Transverse colon (tissue), 4 donors: ENCODE measurements at regions not wholly inside any gene's neighbourhood (a gene's known extent, or its start where the extent isn't known, plus 50 kb on each side); places are given as distances from the start of the nearest gene placed in this dataset.

Experiments
- DNase-seq: peaks from one replicate; pipeline ENCODE4 v3.0.0-alpha.2; 2019
- H3K27ac ChIP-seq, 4 donors: fragments of 200-600 bp; sonication (generic); 2 replicates each; pipeline ENCODE4 v1.5.1; 2016 to 2018; ENCODE audit warnings: inconsistent platforms in 4 of 4
- H3K27me3 ChIP-seq: fragments of 200-600 bp; sonication (generic); 2 replicates; pipeline ENCODE4 v1.5.1; 2017; ENCODE audit warnings: inconsistent platforms
- H3K36me3 ChIP-seq, 4 donors: fragments of 200-600 bp; sonication (generic); 2 replicates each; pipeline ENCODE4 v1.5.1; 2017 to 2019; ENCODE audit warnings: inconsistent platforms in 4 of 4
- H3K4me1 ChIP-seq, 4 donors: fragments of 200-600 bp; sonication (generic); 2 replicates each; pipeline ENCODE4 v1.5.1; 2017 to 2020; ENCODE audit warnings: inconsistent platforms in 4 of 4
- H3K4me3 ChIP-seq, 4 donors: fragments of 200-600 bp; sonication (generic); 1 replicate in 1 of 4; 2 replicates in 3 of 4; pipeline versions ENCODE4 v1.5.1 to v1.6.1; 2017 to 2019; ENCODE audit warnings: inconsistent platforms in 4 of 4
- H3K9me3 ChIP-seq, 2 donors: fragments of 200-600 bp; sonication (generic); 2 replicates each; pipeline ENCODE4 v1.5.1; 2017 to 2019; ENCODE audit warnings: inconsistent platforms in 2 of 2
- EP300 ChIP-seq: sonication (generic); formaldehyde crosslinking; IDR thresholded peaks from one replicate; pipeline ENCODE4 v1.6.1; 2017; ENCODE audit warnings: antibody characterized with exemption, low read depth
- POLR2A ChIP-seq: fragments of 450-650 bp; IDR thresholded peaks from one replicate; pipeline ENCODE4 v1.6.1; 2016; ENCODE audit warnings: antibody characterized with exemption, mild to moderate bottlenecking, moderate library complexity
- POLR2AphosphoS5 ChIP-seq, 3 donors: sonication (generic); formaldehyde crosslinking; IDR thresholded peaks; one replicate each; pipeline ENCODE4 v1.6.1; 2016; ENCODE audit warnings: antibody characterized with exemption in 3 of 3
- WGBS, 2 donors: methylation state at CpG; one replicate each; pipeline ENCODE4 v1.1.5; 2018; ENCODE audit warnings: low coverage in 1 of 2; 5-methylcytosine and 5-hydroxymethylcytosine counted together
- in situ Hi-C, 4 donors: fragments of 200-750 bp; cut with MboI; loops; one replicate each; pipeline versions ENCODE4 v1.15.0 to v1.15.1; 2017; ENCODE audit warnings: low sequenced_read_pairs in 3 of 4, low pct_ligation_motif_present in 1 of 4, low pct_unique_long_range_greater_than_20kb in 1 of 4
- intact Hi-C: fragments of 100-400 bp; cut with DNase I; formaldehyde crosslinking; loops from one replicate; pipeline ENCODE4 v1.15.1; 2023; ENCODE audit warnings: low total_unique reads
- TF ChIP-seq, protein P1 (sequence below), 5 experiments: fragments of 200-600 bp in 3 of 5; fragments of 450-650 bp in 2 of 5; sonication (generic) in 3 of 5; IDR thresholded peaks; 1 replicate in 2 of 5; 2 replicates in 3 of 5; pipeline ENCODE4 v1.5.1; 2016 to 2017; ENCODE audit warnings: antibody characterized with exemption in 5 of 5, inconsistent platforms in 3 of 5, mild to moderate bottlenecking in 2 of 5, moderate library complexity in 1 of 5

DNA sequence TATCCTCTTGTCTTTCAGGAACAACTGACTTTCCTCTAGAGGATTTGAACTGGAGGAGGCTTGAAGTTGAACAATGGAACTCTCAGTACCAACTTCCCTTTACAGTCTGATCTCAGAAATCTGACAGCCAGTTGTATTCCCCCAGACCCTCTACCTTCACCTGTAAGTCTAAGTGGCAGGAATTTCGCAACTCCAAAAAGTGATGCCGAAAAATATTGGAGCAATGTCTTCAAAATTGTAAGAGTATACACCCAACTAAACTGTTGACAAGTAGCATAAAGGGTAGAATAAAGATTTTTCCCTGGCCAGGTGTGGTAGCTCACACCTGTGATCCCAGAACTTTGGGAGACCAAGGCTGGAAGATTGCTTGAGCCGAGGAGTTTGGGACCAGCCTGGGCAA, 69.1 kb upstream of the CFAP20DC start:
- no peaks in the 10 kb centered on the region for H3K36me3 ChIP-seq
- 88 to 94% methylated on average over 3 of the region's 3 CpGs for WGBS, 2 donors
- in situ Hi-C loops (no loop called here), intact Hi-C loops (no loop called here)
- no peaks in the 10 kb centered on the region for H3K4me1 ChIP-seq
- no peak overlapping the region for H3K27ac ChIP-seq
- no peaks in the 10 kb centered on the region for H3K9me3 ChIP-seq
- no peak for DNase-seq
- TF ChIP-seq, protein P1, sequence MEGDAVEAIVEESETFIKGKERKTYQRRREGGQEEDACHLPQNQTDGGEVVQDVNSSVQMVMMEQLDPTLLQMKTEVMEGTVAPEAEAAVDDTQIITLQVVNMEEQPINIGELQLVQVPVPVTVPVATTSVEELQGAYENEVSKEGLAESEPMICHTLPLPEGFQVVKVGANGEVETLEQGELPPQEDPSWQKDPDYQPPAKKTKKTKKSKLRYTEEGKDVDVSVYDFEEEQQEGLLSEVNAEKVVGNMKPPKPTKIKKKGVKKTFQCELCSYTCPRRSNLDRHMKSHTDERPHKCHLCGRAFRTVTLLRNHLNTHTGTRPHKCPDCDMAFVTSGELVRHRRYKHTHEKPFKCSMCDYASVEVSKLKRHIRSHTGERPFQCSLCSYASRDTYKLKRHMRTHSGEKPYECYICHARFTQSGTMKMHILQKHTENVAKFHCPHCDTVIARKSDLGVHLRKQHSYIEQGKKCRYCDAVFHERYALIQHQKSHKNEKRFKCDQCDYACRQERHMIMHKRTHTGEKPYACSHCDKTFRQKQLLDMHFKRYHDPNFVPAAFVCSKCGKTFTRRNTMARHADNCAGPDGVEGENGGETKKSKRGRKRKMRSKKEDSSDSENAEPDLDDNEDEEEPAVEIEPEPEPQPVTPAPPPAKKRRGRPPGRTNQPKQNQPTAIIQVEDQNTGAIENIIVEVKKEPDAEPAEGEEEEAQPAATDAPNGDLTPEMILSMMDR (IDR thresholded peaks at IDR 0.05) = no peak
- TF ChIP-seq POLR2AphosphoS5 (IDR thresholded peaks at IDR 0.05) (no peak), POLR2A (no peak)
- H3K27me3 ChIP-seq = no peaks in the 10 kb centered on the region
- no peak overlapping the region for H3K4me3 ChIP-seq

DNA sequence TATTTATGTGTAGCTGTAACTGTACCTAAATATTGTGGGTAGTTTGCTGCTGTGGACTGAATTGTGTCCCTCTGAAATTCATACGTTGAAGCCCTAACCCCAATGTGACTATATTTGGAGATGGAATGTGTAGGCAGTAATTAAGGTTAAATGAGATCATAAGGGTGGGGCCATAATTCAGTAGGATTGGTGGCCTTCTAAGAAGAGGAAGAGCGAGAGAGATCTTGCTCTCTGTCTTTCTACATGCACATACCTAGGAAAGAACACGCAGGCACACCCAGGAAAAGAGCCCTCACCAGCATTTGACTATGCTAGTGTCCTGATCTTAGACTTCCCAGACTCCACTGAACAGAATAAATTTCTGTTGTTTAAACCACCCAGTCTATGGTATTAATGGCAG, 67.6 kb upstream of the CFAP20DC start:
- Histone ChIP-seq H3K27ac (no peak overlapping the region), H3K27me3 (no peaks in the 10 kb centered on the region), H3K36me3 (no peaks in the 10 kb centered on the region), H3K4me3 (no peak overlapping the region), H3K9me3 (no peaks in the 10 kb centered on the region), H3K4me1 (no peaks in the 10 kb centered on the region)
- TF ChIP-seq POLR2AphosphoS5 (IDR thresholded peaks at IDR 0.05) = no peak
- DNase-seq = no peak
- intact Hi-C loops = no loop called here
- 90 to 92% methylated on average over 1 to 3 of the region's 3 CpGs for WGBS, 2 donors
- in situ Hi-C loops = no loop called here

DNA sequence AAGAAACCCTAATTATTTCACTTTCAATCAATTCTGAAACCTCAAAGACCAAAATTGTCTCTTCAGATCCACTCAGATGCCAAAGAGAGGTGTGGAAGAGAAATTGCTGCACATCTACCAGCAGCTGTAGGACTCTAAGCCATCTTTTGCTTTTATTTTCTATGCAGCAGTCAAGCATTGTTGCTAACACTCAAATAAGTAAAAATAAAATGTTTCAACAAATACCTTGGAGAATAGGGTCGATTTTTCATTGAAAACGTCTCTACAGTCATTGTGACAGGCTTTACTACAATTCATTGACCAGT, 66.4 kb upstream of the CFAP20DC start:
- Histone ChIP-seq H3K4me1 (no peaks in the 10 kb centered on the region), H3K9me3 (no peaks in the 10 kb centered on the region), H3K36me3 (no peaks in the 10 kb centered on the region), H3K27me3 (no peaks in the 10 kb centered on the region), H3K4me3 (no peak overlapping the region), H3K27ac (no peak overlapping the region)
- 68 to 86% methylated on average over 2 of the region's 2 CpGs for WGBS, 2 donors
- no peak for TF ChIP-seq POLR2AphosphoS5 (IDR thresholded peaks at IDR 0.05)
- no peak for TF ChIP-seq POLR2A
- TF ChIP-seq, protein P1 (IDR thresholded peaks at IDR 0.05) = no peak
- no peak for TF ChIP-seq EP300
- in situ Hi-C loops = no loop called here
- no peak for DNase-seq
- intact Hi-C loops = no loop called here

DNA sequence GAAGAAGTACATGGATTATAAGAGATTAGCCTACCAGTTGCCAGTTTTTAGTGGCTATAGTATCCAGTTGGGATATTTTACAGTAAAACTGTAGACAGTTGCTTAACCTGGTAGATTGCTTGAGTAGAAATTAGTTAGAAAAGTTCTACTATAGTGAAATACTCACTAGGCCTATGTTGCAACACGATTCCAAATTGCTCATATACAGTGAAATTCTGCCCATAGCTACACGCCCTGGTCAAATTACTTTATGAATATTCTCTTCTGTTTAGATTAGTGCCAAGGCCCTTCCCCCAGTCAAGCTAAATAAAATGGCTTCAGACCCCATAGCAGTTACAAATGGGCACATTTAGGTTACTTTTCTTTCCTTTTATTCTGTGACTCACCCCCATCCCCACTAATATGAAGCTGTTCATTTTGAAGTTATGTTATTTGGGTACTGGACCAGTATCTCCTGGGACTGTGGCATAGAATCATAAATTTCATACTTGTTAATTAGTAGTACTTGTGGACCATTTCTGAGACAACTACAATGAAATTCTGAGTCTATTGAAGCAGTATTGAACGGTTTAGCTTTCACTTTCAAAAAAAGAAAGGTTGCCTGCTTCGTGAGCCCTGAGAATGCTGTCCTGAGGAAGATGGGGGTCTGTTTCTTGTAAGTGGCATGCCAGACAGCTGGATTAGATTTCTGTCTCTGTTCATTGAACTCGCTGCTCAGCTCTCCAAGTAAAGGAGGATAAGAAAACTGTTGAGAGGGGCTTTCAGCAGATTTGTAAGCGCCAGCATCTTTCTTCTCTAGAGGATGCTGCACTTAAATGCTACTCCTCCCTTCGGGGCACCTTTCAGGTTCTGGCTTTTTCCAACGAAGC, 65.8 kb upstream of the CFAP20DC start:
- intact Hi-C loops = no loop called here
- Histone ChIP-seq H3K27ac (no peak overlapping the region), H3K9me3 (no peaks in the 10 kb centered on the region), H3K27me3 (no peaks in the 10 kb centered on the region), H3K4me3 (no peak overlapping the region), H3K4me1 (no peaks in the 10 kb centered on the region), H3K36me3 (no peaks in the 10 kb centered on the region)
- in situ Hi-C loops = no loop called here
- DNase-seq = no peak
- 60 to 64% methylated on average over 8 of the region's 8 CpGs for WGBS, 2 donors
- TF ChIP-seq POLR2A (no peak), POLR2AphosphoS5 (IDR thresholded peaks at IDR 0.05) (no peak), EP300 (no peak)
- TF ChIP-seq, protein P1 (IDR thresholded peaks at IDR 0.05) = no peak
